GM12872 (cell line): ENCODE measurements at regions not wholly inside any gene's neighbourhood (a gene's known extent, or its start where the extent isn't known, plus 50 kb on each side); places are given as distances from the start of the nearest gene placed in this dataset.

Experiments used
- CTCF ChIP-seq: IDR thresholded peaks from 3 replicates; pipeline ENCODE4 v1.5.1; 2011; ENCODE audit warnings: low read depth, mild to moderate bottlenecking, low read length, moderate library complexity; ENCODE audit not compliant: insufficient read depth

- 0 out of 3 replicates have a peak, but pooled peaks have one; percentile 5 for TF ChIP-seq CTCF
These were observed 135.4 kb upstream of the LARGE1 start for GRCh38 chr22:34055525-34056200.

GRCh38 chr22:34057726-34058125 lies 137.4 kb upstream of the LARGE1 start:
- TF ChIP-seq CTCF: no peak

- no peak for TF ChIP-seq CTCF
These were observed 144.4 kb upstream of the LARGE1 start for GRCh38 chr22:34064696-34065095.

- no peak for TF ChIP-seq CTCF
These were observed 146.8 kb upstream of the LARGE1 start for GRCh38 chr22:34067031-34067430.

GRCh38 chr22:34068001-34068400 lies 147.7 kb upstream of the LARGE1 start:
- TF ChIP-seq CTCF: no peak

- TF ChIP-seq CTCF: no peak
These were observed 149.8 kb upstream of the LARGE1 start for GRCh38 chr22:34070051-34070450.

- TF ChIP-seq CTCF: no peak
These were observed 150.3 kb upstream of the LARGE1 start for GRCh38 chr22:34070531-34070930.
